GM18520 (cell line): ENCODE measurements at regions not wholly inside any gene's neighbourhood (a gene's known extent, or its start where the extent isn't known, plus 50 kb on each side); places are given as distances from the start of the nearest gene placed in this dataset.

ENCODE experiments used
- ATAC-seq: cut with Tn5 transposase; IDR thresholded peaks from one replicate; pipeline ENCODE4 v1.9.1; 2021; ENCODE audit not compliant: unreplicated experiment

DNA sequence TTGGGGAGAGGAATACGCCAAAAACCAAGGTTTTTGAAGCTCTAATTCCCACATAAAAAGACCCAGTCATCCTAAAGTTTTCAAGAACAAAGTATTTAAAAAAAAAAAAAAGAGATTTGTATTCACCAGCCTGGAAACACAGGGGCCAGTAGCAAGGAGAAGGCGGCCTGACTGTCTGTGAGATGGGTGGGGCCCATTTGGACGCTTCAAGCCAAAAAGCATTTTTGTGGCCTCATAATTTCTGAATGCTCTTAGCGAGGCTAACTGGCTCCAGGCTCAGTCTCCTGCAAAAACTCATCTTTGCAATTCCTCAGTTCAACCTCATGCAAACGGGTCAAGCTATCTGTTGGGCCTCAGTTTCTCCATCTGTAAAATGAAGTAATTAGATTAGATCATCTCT is 514.1 kb downstream of the MED13L start:
- no peak for ATAC-seq

DNA sequence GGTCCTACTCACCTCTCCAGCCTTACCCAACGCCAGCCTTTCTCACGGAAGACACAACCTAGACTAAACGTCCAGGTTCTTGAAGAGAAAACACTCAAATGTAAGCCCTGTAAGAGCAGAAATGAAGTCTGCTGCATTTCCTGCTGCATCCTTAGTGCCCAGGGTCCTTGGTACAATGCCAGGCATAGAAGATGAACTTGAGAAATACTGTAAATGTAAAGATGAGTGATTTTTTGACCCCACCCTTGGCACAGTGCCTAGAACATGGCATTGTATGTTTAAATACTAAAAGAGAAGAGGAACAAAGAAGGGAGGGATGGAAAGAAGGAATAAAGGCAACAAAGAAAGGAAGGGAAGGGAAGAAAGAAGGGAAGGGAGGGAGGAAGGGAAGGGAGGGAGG is 514.6 kb downstream of the MED13L start:
- no peak for ATAC-seq

DNA sequence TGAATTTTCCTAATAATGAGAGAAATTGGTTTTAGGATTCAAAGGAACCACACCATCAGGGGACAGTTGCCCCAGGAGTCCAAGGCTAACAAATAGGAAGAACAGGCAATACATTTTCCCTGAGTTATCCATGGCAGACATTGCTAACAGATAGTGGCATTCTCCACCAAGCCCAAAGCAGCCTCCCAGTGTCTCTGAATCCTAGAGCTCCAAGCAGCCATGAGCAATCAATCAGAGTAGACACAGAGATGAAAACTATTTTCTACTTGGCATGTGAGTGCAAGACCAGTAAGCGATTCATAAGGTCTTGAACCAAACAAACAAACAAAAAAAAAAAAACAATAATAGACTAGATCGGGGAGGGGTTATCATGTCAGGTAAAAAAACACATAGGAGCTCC is 515.7 kb downstream of the MED13L start:
- ATAC-seq = no peak

DNA sequence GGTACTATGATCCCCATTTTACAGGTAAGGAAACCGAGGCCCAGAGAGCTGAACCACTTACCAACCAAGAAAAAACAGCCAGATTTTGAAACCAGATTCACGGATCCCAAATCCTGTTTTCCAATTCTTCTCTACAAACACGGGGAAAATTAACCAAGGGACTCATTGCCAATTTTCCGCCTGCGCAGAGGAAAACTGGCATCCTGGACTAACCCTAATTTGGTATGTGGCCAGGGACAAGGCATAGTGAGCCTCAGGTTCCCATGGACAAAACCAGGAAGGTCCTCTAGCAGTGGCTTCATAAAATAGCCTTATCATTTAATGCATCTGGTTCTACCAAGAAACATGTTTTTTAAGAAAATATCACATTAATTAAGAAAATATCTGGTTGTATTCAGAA is 517.3 kb downstream of the MED13L start:
- no peak for ATAC-seq

DNA sequence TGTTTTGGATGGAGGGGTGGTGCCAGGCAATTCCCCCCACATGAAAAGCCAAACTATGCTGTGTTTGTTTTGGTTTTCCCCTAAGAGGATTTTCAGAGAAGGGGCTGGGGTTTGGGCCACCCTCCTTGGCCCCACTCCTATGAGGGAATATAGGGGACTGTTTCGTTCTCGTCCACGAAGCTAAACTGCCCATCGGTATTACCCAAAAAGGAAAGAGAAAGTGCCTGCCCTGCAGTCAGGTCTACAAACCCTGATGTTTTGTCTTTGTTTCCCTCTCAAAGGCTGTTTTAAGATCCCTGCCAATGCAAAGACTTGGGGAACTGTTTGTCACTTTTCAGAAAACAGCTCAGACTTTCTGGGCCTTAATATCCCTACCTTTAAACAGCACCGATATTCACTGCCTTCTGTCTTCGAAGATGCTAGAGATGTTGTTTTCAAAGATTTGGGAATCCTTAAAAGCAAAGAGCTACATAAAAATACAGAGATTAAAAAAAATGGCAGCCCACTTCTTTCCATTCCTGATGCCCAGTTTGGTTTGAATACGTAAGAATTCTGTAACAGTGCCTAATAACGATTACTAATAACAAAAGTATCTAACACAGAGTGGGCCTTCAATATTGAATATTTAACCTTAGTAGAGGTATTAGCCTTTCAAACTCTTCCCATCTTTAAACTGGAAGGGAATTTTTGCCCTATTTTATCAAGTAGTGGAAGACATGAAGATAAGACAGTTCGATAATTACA is 518.4 kb downstream of the MED13L start:
- no peak for ATAC-seq

DNA sequence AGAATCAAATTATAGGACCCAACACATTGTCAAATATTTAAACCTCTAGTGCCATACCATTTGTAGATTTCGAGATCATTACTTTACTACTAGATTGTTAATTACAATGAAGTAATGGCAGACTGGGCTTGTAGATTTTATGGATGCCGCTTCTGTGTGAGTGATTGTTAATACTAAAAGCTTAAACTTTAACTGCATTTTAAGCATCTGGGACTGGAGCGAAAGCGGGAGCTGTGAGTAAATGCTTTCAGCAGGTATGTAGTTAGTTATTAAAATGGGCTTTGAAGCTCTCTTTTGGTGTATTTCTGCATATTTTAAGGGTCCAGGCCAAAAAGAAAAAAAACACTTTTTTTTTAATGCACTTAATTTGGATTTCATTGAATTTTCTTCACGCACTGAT is 519.3 kb downstream of the MED13L start:
- ATAC-seq = no peak

DNA sequence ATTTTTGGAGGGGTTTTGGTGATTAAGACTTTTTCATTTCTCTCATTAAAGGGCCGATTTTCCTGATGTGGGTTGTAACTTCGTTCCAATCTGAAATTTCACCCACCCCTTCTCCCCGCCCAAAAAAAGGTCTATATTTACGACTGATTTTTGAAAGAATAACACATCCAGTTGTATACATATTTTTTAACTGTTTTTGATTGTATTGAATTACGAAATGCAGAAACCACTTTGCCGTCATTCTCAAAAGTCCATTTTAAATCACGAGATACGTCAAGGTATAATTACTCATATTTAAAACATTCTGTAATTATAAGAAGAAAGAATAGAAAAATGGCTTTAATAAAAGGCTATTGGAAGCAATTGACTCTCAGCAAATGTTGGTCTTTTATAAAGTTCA is 520.7 kb downstream of the MED13L start:
- ATAC-seq = no peak

DNA sequence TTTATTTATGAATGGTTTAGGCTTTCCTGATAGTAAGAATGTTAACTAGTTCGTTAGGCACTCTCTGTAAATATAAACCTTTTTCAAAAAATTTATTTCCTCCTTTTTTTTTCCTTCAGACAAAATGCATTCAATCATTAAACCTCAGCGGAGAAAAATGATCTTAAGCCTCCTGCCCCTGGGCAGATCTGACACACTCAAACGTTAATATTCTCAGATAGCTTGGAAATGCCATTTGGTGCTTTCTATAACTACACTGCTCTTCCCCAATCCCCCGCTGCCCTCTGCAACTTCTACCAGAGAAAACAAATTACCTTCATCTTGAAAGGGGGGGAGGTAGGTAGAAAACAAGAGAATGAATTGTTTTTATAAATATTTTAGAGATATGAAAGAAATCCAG is 521.2 kb downstream of the MED13L start:
- ATAC-seq = no peak

DNA sequence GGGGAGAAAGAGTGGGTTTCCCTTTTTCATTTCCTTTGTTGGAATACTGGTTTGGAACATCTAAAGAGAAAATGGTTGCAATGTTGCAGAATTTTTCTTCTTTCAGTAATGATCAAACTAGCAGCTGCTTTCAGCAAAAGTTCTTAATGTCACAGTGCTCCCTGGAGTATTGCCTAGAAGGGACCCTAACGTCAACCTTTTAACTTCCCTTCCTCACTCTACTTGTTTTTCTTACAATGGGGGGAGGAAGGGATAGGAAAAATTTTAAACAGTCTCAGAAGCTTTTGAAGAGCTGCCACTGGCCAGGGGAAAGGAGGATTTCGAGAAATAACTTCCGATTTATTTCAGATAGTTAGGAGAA is 521.8 kb downstream of the MED13L start:
- no peak for ATAC-seq

DNA sequence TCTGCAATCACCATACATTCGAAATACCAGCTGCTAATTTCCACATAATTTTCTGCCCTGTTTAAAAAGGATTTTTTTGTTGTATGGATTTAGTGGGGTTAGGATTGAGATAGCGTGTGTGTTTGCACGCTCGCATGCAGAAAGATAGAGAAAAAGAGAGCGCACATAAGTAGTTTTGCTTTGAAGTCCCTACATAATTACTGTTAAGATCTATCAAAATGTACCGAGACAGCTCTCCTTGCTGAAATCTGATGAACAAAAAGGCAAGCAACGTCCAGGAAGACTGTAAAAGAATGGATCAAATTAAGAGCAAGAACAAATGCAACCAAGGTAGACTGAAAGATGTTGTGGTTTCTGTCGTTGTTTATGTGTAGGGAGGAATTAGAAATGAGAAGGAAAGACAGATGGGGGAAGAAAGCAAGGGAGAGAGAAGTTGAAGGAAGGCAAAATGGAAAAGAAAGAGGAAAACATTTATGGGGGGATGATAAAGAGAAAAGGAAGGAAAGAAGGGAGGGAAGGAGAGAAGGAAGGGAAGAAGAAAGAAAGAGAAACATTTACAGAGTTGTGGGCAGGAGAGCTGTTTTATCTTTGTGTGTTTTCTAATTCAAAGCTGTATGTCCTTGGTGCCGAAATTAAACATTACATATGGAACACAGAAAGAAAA is 522.3 kb downstream of the MED13L start:
- no peak for ATAC-seq

DNA sequence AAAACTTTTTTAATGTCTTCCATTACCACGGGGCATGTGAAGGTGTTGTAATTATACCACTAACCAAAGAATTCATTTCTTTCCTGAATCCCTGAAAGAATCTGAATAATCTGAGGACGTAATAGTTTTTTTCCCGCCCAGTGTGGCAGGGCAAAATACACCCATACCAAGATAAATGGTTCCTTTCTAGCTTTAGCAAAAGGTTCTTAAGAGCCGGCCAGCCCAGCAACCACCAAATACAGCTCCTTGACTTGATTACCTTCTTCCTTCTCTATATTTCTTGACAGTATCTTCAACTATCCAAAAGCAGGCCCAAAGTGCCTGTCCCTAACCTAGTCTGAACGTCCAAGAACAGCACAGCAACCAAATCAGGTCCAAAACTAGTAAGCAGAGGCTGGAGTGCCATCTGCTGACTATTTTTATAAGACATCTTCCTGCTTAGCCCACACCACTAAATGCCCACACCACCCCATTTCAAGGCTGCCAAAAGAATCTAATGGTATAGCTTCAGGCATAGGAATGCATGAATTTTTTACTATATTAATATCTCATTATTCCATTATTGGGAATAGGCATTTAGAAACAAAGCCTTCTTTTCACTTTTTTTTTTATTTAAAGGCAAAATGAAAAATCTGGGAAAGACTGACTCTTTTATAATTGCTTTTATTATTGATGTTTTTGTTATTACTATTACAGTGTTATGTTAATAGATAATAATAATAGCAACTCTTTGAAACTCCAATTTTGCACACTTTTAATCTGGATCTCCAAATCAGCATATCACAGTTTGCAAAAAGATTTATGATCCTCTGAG is 524.4 kb downstream of the MED13L start:
- ATAC-seq = no peak

DNA sequence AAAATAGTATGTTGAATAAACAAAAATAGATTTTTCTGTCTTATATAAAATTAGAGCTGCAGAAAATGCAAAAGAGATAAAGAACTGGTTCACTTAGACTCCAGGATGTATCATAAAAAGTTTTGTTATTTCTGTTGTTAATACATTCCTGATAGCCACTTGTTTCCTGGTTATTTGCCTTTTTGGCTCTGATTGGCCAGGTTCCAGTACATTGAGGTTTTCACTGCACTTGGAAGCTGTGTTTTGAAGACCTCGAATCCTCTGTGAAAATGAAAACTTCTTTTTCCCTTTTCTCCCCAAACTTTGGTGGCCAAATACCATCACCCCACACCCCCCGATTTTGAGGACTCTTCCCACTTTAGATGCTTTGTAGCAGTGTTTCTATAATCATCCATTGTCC is 525.3 kb downstream of the MED13L start:
- ATAC-seq = no peak

DNA sequence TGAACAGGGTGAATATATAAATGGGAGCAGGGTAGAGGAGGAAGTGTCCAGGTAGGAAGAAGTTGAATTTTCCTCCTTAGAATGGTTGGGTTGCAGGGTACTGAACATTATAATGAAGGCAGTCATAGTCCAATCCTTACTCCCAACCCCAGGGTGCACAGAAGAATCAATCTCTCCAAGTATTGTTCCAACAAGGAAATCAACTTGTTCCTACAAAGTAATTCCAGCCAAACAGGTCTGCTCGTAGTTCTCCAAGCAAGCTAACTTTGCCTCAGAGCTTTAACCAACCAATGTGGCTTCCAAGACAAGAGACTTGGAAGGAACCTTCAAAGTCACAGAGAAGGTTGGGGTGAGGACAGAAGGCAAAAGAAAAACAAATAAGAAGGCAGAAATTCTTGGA is 527.2 kb downstream of the MED13L start:
- ATAC-seq = no peak

DNA sequence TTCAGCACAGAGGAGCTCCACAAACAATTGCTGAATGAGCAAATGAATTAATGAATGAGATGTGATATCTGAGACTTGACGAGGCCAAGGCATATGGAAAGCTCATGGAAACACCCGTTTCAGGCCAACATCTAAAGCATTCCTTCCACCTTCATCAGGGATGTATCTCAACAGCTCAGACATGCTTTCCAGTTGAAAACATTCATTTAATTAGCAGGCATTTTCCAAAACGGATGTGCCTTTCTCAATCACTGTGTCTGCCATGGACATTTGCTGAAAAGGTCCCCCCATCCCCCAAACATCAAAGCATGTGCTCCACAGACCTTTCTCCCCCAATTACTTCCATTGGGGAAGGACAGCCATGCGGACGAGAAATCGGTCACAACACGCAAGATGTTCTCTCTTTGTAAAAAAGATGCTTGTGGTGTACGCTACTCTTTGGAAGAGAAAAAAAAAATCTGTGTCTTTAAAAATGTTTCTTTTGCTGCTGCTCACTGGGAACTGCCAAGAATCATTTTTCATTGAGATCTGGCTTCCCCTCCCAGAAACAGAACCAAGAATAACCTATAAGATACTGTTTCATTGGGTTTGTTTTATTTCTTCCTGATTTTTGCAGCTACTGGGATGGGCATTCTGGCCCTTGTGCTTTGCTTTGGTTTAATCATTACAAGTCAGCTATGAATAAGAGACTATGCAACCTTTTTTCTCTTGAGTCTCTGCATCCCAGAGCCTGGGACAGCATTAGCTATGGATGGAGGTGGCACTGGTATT is 528.2 kb downstream of the MED13L start:
- ATAC-seq = no peak

DNA sequence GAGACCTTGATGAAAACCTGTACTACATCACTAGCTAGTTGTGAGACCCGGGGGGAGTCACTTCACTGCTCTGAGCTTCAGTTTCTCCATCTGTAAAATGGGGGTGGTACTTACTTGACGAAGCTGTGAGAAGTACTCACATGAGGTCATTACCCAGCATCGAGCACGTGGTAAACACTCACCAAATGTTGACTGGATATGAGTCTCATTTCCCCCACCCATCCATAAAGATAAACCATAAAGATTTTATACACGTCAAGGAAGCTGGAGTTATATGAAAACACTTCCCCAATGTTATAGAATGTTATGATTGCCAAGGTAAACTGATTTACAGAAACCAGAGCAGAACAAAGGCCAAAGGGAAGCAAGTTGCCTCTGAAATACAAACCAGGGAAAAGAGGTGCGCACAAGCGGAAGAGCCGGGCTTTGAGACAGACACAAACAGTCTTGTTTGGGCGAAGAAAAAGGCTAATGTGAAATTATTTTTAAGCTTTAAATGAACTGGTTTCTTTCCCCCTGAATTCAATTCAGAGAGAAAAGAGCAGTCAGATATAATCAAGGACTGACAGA is 536.8 kb downstream of the MED13L start:
- no peak for ATAC-seq

DNA sequence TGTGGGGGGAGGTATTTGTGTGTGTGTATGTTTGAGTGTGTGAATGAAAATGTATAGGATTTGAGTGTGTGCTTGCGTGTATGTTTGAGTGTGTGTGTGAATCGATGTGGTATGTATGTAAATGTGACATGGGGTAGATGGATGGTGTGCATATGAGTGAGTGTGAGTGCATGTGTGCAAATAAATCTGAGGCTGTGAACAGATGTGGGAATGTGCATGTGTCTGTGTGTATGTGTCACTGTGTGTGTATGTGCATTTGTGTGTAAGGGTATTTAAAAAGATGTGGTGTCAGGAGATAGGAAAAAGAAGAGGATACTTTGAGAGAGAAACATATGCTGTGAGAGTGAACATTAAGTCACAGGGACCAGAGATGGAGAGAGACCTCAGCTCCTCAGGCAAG is 539.6 kb downstream of the MED13L start:
- no peak for ATAC-seq

DNA sequence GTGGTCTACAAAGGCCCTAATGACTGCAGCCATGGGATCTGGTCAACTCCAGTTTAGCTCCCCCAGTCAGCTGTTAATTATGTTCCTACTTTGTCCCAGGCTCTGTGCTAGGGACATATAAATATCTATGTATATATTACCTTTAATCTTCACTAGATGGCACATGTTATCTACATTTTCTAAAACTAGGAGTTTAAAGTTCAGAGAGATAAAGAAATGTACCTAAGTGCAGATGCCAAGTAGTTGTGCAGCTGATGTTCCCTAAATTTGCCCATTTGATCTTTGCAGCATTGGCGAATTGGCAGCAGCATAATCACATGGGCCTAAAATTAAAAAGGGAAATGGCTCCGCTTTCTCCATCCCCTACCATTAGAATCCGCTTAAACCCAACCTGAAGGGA is 541.1 kb downstream of the MED13L start:
- no peak for ATAC-seq

DNA sequence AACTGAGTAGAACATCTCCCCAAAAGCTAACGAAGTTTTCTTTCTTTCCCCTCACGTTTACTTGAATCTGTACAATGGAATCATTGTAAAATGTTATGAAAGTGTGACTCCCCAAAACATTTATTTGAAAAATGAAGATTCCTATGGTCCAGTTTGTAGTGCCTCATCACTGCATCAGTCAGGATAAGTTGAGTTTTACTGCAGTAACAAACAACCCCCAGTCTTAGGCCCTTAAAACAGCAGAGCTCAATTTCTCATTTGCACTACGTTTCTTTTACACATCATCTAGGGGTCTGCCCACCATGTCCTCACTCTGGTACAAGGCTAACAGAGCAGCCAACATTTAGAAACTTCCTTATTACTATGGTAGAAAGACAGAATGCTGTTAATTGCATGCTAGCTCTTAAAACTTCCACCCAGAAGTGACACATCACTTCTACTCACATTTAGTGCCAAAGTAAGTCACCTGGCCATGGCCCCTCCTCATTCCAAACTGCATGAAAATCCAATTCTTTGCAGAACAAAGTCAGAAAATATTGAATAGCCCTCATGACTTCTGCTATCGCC is 546.4 kb downstream of the MED13L start:
- ATAC-seq = no peak

DNA sequence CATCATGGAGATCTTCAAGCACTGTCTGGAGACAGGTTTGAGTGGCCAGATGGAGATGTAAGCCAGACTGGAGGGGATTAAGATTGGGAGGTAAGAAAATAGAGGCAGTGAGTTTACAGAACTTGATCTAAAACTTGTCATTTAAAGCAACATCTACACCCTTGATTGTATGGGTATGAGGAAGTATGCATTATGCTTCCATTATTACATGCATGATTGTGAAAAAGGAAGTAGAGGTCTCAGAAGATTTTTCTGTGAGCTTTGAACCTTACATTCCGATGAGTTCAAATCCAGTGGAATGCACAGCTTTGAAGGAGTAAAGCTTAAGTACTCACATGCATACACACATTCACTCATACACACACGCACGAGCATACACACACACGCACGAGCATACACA is 550.8 kb downstream of the MED13L start:
- no peak for ATAC-seq

DNA sequence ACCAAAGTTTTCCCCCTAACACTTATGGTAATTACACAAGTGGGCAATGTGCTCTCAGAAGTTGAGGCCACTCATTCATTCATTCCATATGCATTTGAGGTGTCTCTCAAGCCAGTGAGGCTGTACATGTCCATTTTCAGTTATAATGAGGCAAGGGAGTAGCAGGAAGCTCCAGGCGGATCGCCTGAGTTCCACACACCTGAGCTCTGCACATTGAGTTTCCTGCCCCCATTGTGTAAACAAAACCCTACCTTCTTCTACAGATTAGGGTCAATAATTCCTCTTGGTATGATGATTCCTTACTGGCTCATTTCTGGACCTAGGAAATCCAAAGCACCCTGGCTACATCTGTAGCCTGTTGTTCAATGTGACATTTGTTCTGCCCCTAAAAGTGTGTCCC is 555.3 kb downstream of the MED13L start:
- ATAC-seq = no peak

DNA sequence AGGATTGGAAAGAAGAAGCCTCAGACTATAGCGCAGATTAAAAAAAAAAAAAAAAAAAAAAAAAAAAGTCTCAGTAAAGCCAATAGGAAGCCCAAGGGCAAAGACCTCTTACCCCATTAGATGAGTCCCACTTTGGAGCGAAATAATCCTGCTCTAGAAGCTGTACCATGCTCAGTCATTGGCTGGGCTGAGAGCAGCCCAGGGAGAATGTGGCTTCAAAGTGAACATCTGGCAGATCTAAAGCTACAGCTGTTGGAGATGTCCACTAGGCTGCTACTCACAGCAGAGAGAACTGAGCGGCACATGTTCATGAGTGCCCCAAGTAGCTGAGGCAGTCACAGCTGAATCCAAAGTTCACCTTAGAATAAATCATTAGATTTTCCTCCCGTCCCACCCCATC is 560.9 kb downstream of the MED13L start:
- no peak for ATAC-seq
